Peyer's patch (tissue), 4 donors: ENCODE measurements at regions not wholly inside any gene's neighbourhood (a gene's known extent, or its start where the extent isn't known, plus 50 kb on each side); places are given as distances from the start of the nearest gene placed in this dataset.

ENCODE experiments used
- DNase-seq, 3 donors: peaks; one replicate each; pipeline ENCODE4 v3.0.0-alpha.2; 2017 to 2019
- H3K27ac ChIP-seq, 4 donors: fragments of 200-600 bp; sonication (generic); one replicate each; pipeline ENCODE4 v1.5.1; 2016 to 2019
- H3K27me3 ChIP-seq, 2 donors: fragments of 200-600 bp; sonication (generic); one replicate each; pipeline ENCODE4 v1.5.1; 2019
- H3K36me3 ChIP-seq, 3 donors: fragments of 200-600 bp; sonication (generic); one replicate each; pipeline ENCODE4 v1.5.1; 2016 to 2019
- H3K4me1 ChIP-seq, 4 donors: fragments of 200-600 bp; sonication (generic); one replicate each; pipeline ENCODE4 v1.5.1; 2016 to 2019
- H3K4me3 ChIP-seq, 4 donors: fragments of 200-600 bp; sonication (generic); 1 replicate in 3 of 4; 2 replicates in 1 of 4; pipeline ENCODE4 v1.5.1; 2016 to 2019; ENCODE audit warnings: mild to moderate bottlenecking in 1 of 4
- H3K9me3 ChIP-seq, 4 donors: fragments of 200-600 bp; sonication (generic); one replicate each; pipeline ENCODE4 v1.5.1; 2016 to 2019; ENCODE audit warnings: mild to moderate bottlenecking in 1 of 4
- CTCF ChIP-seq, 6 experiments: fragments of 450-650 bp in 4 of 6; fragments of 200-600 bp in 2 of 6; sonication (generic) in 1 of 6; IDR thresholded peaks; one replicate each; pipeline ENCODE4 v1.5.1; 2017 to 2019; ENCODE audit warnings: antibody characterized with exemption in 6 of 6, mild to moderate bottlenecking in 3 of 6, moderate library complexity in 1 of 6
- POLR2A ChIP-seq, 2 donors: fragments of 450-650 bp; IDR thresholded peaks; one replicate each; pipeline ENCODE4 v1.5.1; 2017; ENCODE audit warnings: antibody characterized with exemption in 2 of 2, mild to moderate bottlenecking in 2 of 2, moderate library complexity in 2 of 2

- Histone ChIP-seq H3K4me1 (no peaks in the 10 kb centered on the region), H3K9me3 (peaks cover 0 to 7% (median 0%) of the 10 kb centered on the region in 4 donors), H3K27me3 (no peaks in the 10 kb centered on the region), H3K27ac (no peak overlapping the region), H3K36me3 (no peaks in the 10 kb centered on the region), H3K4me3 (no peak overlapping the region)
- TF ChIP-seq POLR2A (IDR thresholded peaks at IDR 0.05) (no peak), CTCF (IDR thresholded peaks at IDR 0.05) (no peak)
- DNase-seq, result no peak
These were observed 294.3 kb upstream of the TNRC6C start for GRCh38 chr17:77664097-77664729.

GRCh38 chr17:77665833-77666232 is 292.7 kb upstream of the TNRC6C start:
- H3K4me1 ChIP-seq, result no peaks in the 10 kb centered on the region
- no peak for TF ChIP-seq POLR2A (IDR thresholded peaks at IDR 0.05)
- TF ChIP-seq CTCF (IDR thresholded peaks at IDR 0.05), result no peak

GRCh38 chr17:77666462-77666861 is 292.0 kb upstream of the TNRC6C start:
- no peak for TF ChIP-seq CTCF (IDR thresholded peaks at IDR 0.05)
- no peak for TF ChIP-seq POLR2A (IDR thresholded peaks at IDR 0.05)
- Histone ChIP-seq H3K36me3 (no peaks in the 10 kb centered on the region), H3K4me1 (no peaks in the 10 kb centered on the region), H3K27me3 (no peaks in the 10 kb centered on the region), H3K27ac (peak overlapping the region; percentile 23 to 65 (median 52)), H3K9me3 (peaks cover 0 to 7% (median 0%) of the 10 kb centered on the region in 4 donors), H3K4me3 (peak overlapping the region in 1 of 4 donors; percentile 14)
- no peak for DNase-seq

More at GRCh38 chr17:77665833-77666232, 292.7 kb upstream of the TNRC6C start:
- Histone ChIP-seq H3K27ac (peak overlapping the region in 1 of 4 donors; percentile 23), H3K4me3 (no peak overlapping the region), H3K9me3 (peaks cover 0 to 7% (median 0%) of the 10 kb centered on the region in 4 donors), H3K27me3 (no peaks in the 10 kb centered on the region), H3K36me3 (no peaks in the 10 kb centered on the region)
- no peak for DNase-seq

GRCh38 chr17:77666881-77667395 is 291.6 kb upstream of the TNRC6C start:
- DNase-seq, result peak in 2 of 3 donors; percentile 52 to 62
- TF ChIP-seq CTCF (IDR thresholded peaks at IDR 0.05), result no peak
- no peak for TF ChIP-seq POLR2A (IDR thresholded peaks at IDR 0.05)
- peak overlapping the region; percentile 23 to 65 (median 52) for H3K27ac ChIP-seq
- H3K36me3 ChIP-seq, result no peaks in the 10 kb centered on the region
- peak overlapping the region in 2 of 4 donors; percentile 14 to 29 for H3K4me3 ChIP-seq
- H3K27me3 ChIP-seq, result no peaks in the 10 kb centered on the region
- peaks cover 0 to 7% (median 0%) of the 10 kb centered on the region in 4 donors for H3K9me3 ChIP-seq
- H3K4me1 ChIP-seq, result no peaks in the 10 kb centered on the region

GRCh38 chr17:77667478-77667877 is 291.0 kb upstream of the TNRC6C start:
- no peak for DNase-seq
- Histone ChIP-seq H3K4me1 (no peaks in the 10 kb centered on the region), H3K36me3 (no peaks in the 10 kb centered on the region), H3K27me3 (no peaks in the 10 kb centered on the region), H3K4me3 (peak overlapping the region in 2 of 4 donors; percentile 14 to 29), H3K27ac (peak overlapping the region; percentile 23 to 65 (median 52)), H3K9me3 (peaks cover 0 to 7% (median 0%) of the 10 kb centered on the region in 4 donors)
- no peak for TF ChIP-seq POLR2A (IDR thresholded peaks at IDR 0.05)
- no peak for TF ChIP-seq CTCF (IDR thresholded peaks at IDR 0.05)
